Suppressor macrophage treated with lipopolysaccharide for 4 hours (primary cell): ENCODE measurements at regions not wholly inside any gene's neighbourhood (a gene's known extent, or its start where the extent isn't known, plus 50 kb on each side); places are given as distances from the start of the nearest gene placed in this dataset.
"Not testable (repeated sequence)": the region's sequence is repeated elsewhere in the genome, so short reads cannot be mapped to it uniquely, and the experiment has no call there.

ENCODE experiments used
- DNase-seq: peaks from one replicate; pipeline ENCODE4 v3.0.0-alpha.2; 2020

DNA sequence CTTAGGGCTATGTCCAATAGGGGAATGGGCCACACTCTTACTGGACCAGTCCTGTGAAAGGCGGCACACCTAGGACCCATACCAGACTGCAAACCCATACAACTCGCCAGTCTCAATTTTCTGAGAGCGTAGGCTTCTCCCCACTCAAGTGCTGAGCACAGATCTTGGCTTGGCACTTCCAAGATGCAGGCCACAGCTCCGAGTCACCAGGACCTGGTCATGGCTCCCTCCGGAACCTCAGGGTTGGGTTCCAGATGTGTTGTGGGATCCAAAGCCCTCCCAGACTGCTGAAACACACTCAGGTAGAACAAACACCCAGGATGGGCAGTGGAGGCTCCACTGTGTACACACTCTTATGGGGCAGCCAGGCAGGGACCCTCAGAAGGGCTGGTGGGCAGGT, 103.3 kb downstream of the TMEM144 start:
- DNase-seq, result no peak

DNA sequence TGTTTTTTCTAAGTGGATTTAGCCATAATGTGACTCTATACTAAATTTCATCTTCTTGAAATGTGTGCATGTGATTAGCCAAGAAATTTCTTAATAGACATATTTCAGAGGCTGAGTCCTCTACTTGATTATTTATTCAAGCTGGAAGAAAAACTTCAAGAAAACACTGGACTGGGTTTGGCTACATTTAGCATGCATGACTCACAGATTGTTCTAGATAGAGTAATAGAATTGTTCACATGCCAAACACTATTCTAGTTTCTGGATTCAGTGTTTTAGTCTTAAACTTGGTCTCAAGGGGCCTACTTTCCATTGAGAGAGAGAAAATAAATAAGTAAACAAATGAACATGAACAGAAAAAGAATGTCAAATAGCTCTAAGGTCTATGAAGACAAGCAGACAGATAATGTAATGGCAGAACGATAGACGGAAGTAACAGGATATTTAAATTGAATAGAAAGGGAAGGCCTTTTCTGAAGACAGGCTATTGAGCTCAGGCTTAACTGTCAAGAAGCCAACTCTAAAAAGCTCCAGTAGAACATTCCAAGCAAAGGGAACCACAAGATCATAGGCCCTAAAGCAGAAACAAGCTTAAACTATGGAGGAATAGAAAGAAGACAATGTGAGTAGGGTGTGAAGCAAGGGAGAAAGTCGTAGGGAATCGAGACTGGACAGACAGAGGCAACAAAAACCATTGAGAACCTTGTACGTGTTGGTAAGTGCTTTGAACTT, 104.6 kb downstream of the TMEM144 start:
- no peak for DNase-seq

DNA sequence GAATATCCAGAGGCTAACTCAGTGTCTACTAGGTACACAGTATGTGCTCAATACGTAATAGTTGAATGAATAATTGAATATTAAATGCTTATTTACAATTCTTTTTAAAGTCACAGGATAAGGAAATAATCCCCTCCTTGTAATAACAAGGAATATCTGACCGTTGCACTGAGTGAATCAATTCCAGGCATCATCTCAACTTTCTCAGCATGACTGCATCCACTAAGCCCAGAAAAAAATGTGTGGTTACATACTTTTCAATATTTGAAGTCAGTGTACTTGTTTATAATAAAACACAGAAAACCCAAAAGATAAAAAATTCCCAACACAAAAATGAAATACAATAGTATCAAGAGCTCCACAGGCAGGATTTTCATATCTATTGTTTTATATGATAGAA, 105.4 kb downstream of the TMEM144 start:
- no peak for DNase-seq

DNA sequence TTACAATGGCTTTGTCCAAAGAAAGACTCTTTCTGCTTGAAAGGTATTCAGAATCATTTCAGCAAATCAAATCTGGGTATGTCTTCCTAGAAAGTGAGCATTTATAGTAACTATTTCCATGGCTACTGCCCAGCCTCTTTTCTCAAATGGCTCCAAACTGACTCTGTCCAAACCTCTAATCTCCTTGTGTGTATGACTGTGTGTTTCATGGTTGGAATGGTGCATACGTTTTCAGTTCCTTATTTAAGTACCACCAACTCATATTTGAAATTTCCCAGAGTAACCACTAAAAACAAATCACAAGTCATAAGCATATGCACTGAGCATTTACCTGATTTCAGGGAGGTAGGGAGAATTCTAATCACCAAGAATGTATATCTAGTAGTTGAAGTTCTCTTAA, 106.0 kb downstream of the TMEM144 start:
- no peak for DNase-seq

DNA sequence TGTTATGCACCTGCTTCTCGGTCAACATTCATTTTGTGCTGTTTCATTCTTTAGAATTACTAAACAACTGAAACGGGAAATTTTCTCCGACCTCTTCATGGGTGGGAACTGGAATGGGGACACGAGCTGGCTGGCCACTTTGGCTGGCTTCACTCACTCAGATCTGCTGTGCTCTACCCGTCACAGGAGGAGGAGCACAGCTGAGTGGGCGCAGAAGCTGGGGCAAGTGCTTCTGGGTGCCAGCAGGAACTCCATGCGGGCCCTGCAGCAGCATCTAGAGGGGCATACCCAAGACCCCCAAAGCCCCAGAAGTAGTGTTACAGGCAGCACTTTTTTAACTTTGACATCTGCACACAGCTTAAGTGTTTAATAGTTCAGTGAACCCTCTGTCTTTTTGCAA, 109.6 kb downstream of the TMEM144 start:
- no peak for DNase-seq

DNA sequence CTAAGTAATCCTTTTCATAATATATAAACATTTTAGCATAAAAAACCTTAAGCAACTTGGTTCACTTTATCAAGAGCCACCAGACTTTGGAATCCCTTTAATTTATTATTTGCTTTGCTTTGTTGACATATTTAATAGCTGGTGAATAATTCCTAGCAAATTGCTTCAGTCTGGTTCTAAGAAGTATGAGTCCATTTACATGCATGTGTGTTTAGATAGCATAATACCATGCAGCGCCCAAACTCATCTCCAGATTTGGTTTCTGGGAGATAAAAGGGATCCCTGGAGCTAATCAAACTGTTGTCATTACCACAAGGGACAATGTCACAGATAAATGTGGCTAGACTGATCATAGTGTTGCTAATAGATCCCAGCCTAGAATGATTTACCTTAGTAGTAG, 111.8 kb downstream of the TMEM144 start:
- no peak for DNase-seq

DNA sequence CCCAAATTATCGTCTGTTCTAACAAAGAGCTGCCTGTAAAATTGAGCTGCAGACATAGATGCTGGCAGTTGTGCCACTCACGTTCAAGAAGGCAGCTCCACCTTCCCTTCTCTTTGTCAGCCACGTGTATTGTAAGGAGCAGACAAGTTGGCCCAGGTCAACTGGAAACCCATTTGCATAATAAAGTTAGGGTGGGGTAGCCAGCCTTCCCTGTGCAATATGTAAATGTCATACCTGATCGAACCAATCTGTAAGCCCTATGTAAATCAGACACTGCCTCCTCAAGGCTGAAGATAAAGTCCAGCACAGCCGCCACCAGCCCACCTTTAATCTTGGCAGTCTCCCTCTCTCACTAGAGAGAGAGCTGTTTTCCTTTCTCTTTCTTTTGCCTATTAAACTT, 117.2 kb downstream of the TMEM144 start:
- no peak for DNase-seq

DNA sequence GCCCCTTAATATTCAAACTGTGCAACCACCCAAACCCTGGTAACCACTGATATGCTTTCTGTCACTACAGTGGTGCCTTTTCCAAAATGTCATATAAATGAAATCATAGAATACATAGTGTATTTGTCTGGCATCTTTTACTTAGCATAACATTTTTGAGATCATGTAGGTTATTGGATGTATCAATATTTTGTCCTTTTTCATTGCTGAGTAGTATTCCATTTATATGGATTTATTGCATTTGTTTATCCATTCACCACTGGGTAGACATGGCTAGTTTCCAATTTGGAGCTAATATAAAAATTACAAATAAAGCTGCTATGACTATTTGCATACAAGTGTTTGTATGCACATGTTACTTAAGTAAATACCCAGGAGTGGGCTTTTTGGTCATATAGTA, 121.6 kb downstream of the TMEM144 start:
- DNase-seq, result no peak

DNA sequence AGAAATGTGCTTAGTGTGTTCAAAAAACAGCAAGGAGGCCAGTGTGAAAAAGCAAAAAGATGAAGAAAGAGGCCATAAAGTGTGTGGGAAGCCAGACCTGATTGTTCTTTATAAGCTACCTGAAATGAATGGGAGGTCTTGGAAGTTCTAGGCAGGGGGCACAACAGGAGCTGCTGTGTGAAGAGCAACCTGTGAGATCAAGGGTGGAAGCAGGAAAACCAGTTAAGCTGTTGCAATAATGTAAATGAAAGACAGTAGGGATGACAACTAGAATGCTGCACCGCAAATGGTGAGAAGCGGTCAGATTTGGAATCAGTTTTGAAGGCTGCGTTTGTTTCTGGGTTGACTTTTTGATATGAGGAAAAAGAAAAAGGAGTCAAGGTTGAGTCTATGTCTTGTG, 123.5 kb downstream of the TMEM144 start:
- DNase-seq, result no peak

DNA sequence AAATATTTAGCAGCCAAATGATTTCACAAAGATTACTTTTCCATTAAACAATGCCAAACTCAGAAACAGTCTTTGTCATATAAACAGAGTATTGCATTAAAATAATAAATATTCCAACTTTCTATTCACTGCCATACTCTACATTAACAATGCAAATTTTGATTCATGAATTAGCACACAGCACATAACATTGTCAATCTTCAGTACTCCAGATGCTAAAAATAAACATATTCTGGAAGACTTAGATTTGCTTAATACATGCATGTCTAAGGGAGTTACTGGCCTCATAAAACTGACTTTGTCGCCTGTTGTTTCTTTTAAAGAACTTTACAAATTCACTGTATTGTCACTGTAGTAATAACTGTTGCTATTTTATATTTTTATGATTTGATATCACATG, 131.6 kb downstream of the TMEM144 start:
- DNase-seq, result no peak

DNA sequence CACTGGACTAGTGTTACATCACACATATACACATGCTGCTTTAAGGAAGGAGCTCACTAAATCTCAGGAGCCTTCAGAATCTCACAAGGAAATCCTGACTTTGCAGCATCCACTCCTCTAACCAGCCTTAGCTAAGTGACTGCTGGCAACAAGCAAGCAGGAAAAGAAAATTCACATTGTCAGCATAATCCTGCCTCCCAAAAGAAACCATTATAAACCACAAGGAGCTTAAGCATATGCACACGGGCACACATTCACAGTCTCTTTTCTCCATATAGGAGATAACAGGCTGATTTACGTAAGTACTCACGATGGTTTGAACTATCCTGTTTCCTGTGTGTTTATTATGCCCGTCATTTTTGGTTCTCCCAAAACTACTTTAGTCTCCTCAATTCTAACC, 136.3 kb downstream of the TMEM144 start:
- no peak for DNase-seq

DNA sequence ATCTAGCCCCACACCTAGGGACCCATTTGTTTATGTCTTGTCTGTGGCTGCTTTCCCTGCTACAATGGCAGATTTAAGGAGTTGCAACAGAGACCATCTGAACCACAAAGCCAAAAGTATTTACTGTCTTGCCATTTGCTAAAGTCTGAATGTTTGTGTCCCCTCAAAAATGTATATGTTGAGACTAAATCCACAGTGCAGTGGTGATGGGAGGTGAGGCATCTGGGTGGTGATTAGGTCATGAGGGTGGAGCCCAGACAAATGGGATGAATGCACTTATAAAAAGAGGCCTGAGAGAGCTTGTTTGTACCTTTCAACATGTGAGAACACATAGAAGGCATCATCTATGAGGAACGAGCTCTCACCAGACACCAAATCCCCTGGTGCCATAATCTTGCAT, 137.3 kb downstream of the TMEM144 start:
- DNase-seq, result no peak

DNA sequence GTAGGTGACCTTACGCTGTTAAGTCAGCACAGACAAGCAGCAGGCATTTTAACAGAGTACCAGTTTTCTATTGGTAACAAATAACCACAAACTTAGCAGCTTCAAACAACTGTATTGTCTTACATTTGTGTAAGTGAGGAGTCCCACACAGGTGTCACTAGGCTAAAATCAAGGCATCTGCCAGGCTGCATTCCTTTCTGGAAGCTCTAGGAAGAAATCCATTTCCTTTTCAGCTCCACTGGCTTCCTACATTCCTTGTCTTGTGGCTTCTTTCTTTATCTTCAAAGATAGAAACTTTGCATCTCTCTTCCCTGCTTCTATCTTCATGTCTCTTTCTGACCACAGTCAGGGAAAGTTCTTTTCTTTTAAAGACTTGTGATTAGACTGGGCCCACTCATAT, 139.9 kb downstream of the TMEM144 start:
- DNase-seq, result no peak

DNA sequence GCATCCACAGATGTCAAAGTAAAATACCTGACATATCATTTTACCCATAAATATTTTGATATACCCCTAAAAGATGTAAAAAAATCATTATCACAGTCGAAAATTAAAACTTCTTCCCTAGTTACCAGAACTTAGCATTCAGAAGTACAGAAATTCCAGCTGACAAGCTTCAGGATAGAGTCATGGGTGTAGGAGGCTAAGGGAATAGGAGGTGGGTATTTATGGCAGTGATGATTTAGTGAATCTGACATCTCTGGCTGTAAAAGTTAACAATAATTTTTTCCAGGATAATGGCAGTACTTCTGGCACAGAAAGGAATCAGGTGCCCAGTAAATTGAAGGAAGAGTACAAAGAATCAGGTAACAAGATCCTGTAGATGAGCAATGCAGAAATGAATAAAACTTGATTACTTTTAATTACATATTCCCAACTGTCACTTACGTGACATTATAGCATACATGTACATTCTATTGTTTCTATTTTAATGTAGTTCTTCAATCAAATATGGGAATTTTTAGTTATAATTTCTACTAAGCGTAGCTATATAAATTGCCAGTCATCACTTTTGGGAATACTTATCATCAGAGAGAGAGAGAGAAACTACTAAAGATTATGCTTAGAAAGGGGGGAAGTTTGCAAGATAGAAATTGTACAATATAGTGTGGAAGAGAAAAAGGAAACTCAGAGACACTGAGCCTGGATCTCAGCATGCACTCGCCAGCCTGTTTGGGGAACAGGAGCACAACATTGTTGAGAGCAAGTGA, 143.4 kb downstream of the TMEM144 start:
- no peak for DNase-seq

DNA sequence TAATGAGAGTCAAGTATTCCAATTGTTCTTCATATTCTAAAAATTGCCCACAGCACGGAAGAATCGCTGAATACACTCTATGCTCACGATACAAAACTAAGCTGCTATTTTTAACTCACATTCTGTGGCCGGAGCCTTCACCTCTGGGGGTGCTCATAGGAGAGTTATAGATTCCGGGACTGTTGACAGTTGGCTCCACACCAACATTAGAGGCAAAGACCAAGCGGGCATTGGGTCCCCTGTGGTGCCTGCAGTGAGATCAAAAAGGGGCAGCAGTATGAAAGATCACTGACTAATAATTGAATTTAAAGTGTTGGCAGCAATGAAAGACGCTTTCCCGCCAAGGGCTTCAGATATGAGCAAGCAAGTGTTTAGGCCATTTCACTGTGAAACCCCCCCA, 146.0 kb downstream of the TMEM144 start:
- DNase-seq, result no peak

DNA sequence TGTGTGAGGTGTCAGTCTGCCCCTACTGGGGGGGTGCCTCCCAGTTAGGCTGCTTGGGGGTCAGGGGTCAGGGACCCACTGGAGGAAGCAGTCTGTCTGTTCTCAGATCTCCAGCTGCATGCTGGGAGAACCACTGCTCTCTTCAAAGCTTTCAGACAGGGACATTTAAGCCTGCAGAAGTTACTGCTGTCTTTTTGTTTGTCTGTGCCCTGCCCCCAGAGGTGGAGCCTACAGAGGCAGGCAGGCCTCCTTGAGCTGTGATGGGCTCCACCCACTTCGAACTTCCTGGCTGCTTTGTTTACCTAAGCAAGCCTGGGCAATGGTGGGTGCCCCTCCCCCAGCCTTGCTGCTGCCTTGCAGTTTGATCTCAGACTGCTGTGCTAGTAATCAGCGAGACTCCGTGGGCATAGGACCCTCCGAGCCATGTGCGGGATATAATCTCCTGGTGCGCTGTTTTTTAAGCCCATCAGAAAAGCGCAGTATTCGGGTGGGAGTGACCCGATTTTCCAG, 153.7 kb upstream of the RXFP1 start:
- not testable (repeated sequence) for DNase-seq

DNA sequence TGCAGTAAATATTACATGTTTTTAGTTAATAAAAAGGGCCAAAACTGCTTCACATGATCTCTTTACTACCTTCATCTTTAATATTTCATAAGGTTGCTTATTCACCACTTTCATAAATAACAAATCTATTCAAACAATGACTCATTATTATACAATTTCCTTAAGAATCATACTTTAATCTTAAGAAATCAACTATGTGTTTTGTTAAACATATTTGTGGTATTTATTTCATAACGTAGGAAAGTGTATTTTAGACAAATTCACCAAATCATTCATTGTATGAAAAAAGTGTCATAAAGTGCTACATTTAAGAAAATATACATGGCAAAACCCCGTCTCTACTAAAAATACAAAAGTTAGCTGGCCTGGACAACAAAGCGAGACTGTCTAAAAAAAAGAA, 150.5 kb upstream of the RXFP1 start:
- DNase-seq, result no peak

DNA sequence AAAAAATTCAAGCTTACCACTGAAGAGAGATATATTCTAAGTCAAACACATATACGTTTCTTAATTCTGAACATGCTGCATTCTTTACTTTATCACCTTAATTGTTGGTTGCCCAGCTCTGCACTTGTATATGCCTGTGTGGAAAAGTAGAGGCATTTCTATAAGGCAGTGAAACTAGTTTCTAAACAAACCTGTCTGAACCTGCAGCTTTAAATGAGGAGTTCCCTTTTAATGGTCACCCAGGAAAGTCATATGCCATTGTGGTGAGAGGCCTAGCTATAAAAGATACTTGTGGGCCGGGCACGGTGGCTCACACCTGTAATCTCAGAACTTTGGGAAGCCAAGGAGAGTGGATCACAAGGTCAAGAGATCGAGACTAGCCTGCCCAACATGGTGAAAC, 147.4 kb upstream of the RXFP1 start:
- DNase-seq, result no peak

DNA sequence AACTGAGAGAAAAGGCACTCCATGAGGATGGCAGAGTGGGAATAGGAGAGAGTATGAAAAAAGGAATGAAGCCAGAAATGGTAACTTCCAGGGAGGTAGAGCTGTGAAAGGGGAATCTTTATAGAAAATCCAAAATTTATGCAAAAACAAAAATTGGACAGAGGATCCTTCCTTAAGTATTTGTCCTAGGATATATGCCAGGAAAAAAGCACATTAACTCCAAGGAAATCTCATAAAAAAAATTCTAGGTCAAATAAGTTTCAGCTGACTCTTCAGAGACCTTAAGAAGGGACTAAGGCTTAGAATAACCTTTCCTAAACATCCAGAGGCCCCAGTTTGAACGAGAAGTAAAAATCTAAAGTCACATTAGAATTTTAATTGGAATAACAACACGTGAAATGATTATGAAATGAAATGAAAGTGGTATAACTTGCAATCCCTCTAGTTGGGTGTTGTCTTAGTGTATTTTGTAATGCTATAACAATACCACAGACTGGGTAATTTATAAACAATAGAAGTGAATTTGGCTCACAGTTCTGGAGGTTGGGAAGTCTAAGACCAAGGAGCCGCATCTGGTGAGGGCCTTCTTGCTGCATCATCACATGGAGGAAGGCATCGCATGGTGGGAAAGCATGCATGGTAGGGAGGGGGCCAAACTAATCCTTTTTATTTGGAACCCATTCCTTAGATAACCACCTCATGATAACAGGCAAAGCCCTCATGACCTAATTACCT, 145.4 kb upstream of the RXFP1 start:
- no peak for DNase-seq

DNA sequence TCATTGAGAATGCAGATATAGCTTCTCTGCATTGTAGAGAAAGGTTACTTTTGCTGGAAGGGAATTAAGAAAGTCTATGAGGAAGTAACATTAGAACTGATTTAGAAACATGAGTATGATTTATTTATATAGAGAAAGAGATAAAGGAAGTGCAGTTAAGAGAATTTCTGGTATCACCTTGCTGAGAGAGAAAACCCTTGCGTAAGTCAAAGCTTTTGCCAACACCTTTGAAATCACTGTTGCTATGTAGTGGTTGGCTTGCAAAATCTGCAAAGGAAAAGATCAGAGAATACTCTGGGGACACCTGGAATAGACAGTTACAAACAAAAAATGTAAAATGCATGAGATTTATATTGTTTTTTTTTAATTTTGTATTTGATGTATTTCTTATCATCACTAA, 137.3 kb upstream of the RXFP1 start:
- no peak for DNase-seq

DNA sequence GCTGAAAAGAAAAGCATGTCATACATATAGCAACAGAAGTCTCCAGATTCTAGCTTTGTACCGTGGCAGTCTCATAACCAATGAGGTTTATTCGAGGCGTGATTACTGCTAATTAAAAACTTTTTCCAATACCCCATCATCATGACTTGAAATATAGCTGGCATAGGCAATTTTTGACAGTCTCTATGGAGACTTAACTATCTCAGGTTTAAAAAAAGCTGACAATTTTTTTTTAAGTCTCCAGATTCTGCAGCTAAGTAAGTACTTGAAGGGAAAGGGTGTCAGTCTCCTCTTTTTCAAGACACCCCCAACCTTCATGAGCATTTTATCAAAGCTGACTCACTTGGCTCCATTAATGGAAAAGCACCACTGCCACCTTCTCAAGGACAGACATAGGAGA, 126.3 kb upstream of the RXFP1 start:
- no peak for DNase-seq

DNA sequence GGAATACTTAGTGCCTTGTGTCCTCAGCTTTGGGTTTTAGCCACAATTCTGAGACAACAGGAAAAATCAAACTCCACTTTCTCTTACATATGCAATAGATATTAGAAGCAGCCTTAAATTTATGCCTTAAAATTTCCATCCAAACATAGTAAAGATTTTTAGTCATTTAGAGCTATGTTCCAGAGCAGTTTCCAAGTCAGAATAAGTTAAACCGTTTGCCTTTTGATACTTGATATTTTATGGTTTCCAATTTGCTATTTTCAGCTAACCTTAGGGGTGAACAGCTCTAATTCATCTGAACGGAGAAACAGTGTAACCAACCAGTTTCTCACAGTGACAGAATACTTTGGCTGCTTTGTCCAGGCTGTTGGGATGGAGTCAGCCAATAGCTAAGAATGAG, 125.8 kb upstream of the RXFP1 start:
- DNase-seq, result no peak

DNA sequence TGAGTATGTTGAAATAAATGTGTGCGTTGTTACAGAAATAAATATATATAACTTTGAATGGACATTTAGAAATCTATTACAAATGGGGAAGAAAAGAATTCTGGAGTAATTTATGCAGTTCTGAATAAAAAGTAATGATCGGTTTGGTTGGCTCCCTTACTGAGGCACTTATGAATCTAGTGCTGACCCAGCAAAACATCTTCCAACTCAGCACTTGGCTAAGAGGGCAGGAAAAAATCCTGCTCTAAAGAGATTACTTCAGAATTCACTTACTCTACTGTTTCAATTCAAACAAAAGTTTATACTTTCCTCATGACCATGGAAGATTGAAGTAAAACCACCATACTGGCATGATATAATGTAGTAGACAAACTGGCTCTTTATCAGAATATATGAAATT, 123.9 kb upstream of the RXFP1 start:
- DNase-seq, result no peak

DNA sequence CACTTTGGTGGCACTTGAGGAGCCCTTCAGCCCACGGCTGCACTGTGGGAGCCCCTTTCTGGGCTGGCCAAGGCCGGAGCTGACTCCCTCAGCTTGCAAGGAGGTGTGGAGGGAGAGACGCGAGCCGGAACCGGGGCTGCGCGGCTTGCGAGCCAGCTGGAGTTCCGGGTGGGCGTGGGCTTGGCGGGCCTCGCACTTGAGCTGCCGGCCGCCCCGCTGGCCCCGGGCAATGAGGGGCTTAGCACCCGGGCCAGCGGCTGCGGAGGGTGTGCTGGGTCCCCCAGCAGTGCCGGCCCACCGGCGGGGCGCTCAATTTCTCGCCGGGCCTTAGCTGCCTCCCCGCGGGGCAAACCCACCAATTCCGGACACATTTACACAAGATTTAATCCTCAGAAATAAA, 113.7 kb upstream of the RXFP1 start:
- not testable (repeated sequence) for DNase-seq
